HEK293 (cell line): ENCODE measurements at regions not wholly inside any gene's neighbourhood (a gene's known extent, or its start where the extent isn't known, plus 50 kb on each side); places are given as distances from the start of the nearest gene placed in this dataset.

Experiments used
- CTCF ChIA-PET: fragments of 350-600 bp; formaldehyde crosslinking; extraction: SDS; loops from one replicate; lab custom pipeline; 2021; ENCODE audit warnings: antibody characterized with exemption; lab: Yijun Ruan, JAX
- POLR2A ChIA-PET: fragments of 300-600 bp; formaldehyde crosslinking; extraction: SDS; loops from one replicate; lab custom pipeline; 2020; ENCODE audit warnings: antibody characterized with exemption, inconsistent platforms; lab: Yijun Ruan, JAX
- H3K27ac ChIP-seq: fragments of 200-500 bp; sonication (Bioruptor generic); 2 replicates; pipeline ENCODE4 v1.5.1; 2014; ENCODE audit warnings: low read depth, low read length, control low read depth, inconsistent platforms; ENCODE audit errors: extremely low read depth
- H3K36me3 ChIP-seq, 2 experiments: fragments of 200-500 bp in 1 of 2; sonication (Bioruptor generic) in 1 of 2; 1 replicate in 1 of 2; 2 replicates in 1 of 2; pipeline ENCODE4 v1.5.1; 2014 to 2017; ENCODE audit warnings: inconsistent platforms in 2 of 2, low read length in 2 of 2; ENCODE audit not compliant: control insufficient read depth in 2 of 2, insufficient read depth in 1 of 2
- H3K4me1 ChIP-seq: fragments of 200-500 bp; sonication (Bioruptor generic); 2 replicates; pipeline ENCODE4 v1.5.1; 2014; ENCODE audit warnings: mild to moderate bottlenecking, low read length, inconsistent platforms; ENCODE audit not compliant: control insufficient read depth, insufficient read depth
- H3K4me3 ChIP-seq: 2 replicates; pipeline ENCODE4 v1.5.1; 2011; ENCODE audit warnings: low read depth, mild to moderate bottlenecking, control low read depth, low read length, moderate library complexity
- H3K9me3 ChIP-seq: fragments of 200-500 bp; sonication (Bioruptor generic); 2 replicates; pipeline ENCODE4 v1.5.1; 2014; ENCODE audit warnings: low read depth, low read length, inconsistent platforms; ENCODE audit not compliant: control insufficient read depth, insufficient read depth
- CTCF ChIP-seq: fragments of 450-650 bp; formaldehyde crosslinking; IDR thresholded peaks from 2 replicates; pipeline ENCODE4 v1.5.1; 2016; ENCODE audit warnings: missing biosample characterization, missing genetic modification characterization
- HIC1 ChIP-seq: fragments of 450-650 bp; formaldehyde crosslinking; IDR thresholded peaks from 2 replicates; pipeline ENCODE4 v1.5.1; 2016; ENCODE audit warnings: missing biosample characterization, missing genetic modification characterization
- HOXC10 ChIP-seq: sonication (generic); formaldehyde crosslinking; IDR thresholded peaks from 2 replicates; pipeline ENCODE4 v1.8.1; 2023; ENCODE audit warnings: mild to moderate bottlenecking, missing genetic modification reagents
- IKZF3 ChIP-seq: fragments of 450-650 bp; IDR thresholded peaks from 2 replicates; pipeline ENCODE4 v1.5.0; 2018; ENCODE audit warnings: missing biosample characterization, mild to moderate bottlenecking, missing genetic modification characterization, moderate library complexity
- KLF17 ChIP-seq: fragments of 450-650 bp; formaldehyde crosslinking; IDR thresholded peaks from 2 replicates; pipeline ENCODE4 v1.5.1; 2016; ENCODE audit warnings: missing biosample characterization, missing genetic modification characterization
- MYNN ChIP-seq: fragments of 450-650 bp; formaldehyde crosslinking; IDR thresholded peaks from 2 replicates; pipeline ENCODE4 v1.5.1; 2016; ENCODE audit warnings: missing biosample characterization, missing genetic modification characterization, borderline replicate concordance
- OVOL3 ChIP-seq: fragments of 450-650 bp; formaldehyde crosslinking; IDR thresholded peaks from 2 replicates; pipeline ENCODE4 v1.5.1; 2016; ENCODE audit warnings: missing biosample characterization, missing genetic modification characterization
- ZFHX2 ChIP-seq: fragments of 450-650 bp; formaldehyde crosslinking; conservative IDR thresholded peaks from 2 replicates; pipeline ENCODE4 v1.5.1; 2016; ENCODE audit warnings: missing biosample characterization, missing genetic modification characterization
- ZIC2 ChIP-seq: fragments of 450-650 bp; formaldehyde crosslinking; IDR thresholded peaks from 2 replicates; pipeline ENCODE4 v1.5.1; 2016; ENCODE audit warnings: missing biosample characterization, missing genetic modification characterization
- ZNF114 ChIP-seq: fragments of 450-650 bp; formaldehyde crosslinking; IDR thresholded peaks from 2 replicates; pipeline ENCODE4 v1.5.0; 2017; ENCODE audit warnings: missing biosample characterization, missing genetic modification characterization
- ZNF121 ChIP-seq: fragments of 450-650 bp; formaldehyde crosslinking; IDR thresholded peaks from 2 replicates; pipeline ENCODE4 v1.5.1; 2016; ENCODE audit warnings: missing biosample characterization, missing genetic modification characterization
- ZNF132 ChIP-seq: fragments of 450-650 bp; formaldehyde crosslinking; IDR thresholded peaks from 2 replicates; pipeline ENCODE4 v1.5.1; 2017; ENCODE audit warnings: missing biosample characterization, missing genetic modification characterization, borderline replicate concordance
- ZNF148 ChIP-seq: fragments of 450-650 bp; formaldehyde crosslinking; IDR thresholded peaks from 2 replicates; pipeline ENCODE4 v1.5.0; 2017; ENCODE audit warnings: missing biosample characterization, missing genetic modification characterization, borderline replicate concordance
- ZNF223 ChIP-seq: fragments of 450-650 bp; formaldehyde crosslinking; IDR thresholded peaks from 2 replicates; pipeline ENCODE4 v1.5.1; 2016; ENCODE audit warnings: missing biosample characterization, missing genetic modification characterization
- ZNF23 ChIP-seq: fragments of 450-650 bp; formaldehyde crosslinking; IDR thresholded peaks from 2 replicates; pipeline ENCODE4 v1.5.1; 2016; ENCODE audit warnings: missing biosample characterization, missing genetic modification characterization, borderline replicate concordance
- ZNF280C ChIP-seq: fragments of 450-650 bp; formaldehyde crosslinking; IDR thresholded peaks from 2 replicates; pipeline ENCODE4 v1.5.1; 2016; ENCODE audit warnings: missing biosample characterization, missing genetic modification characterization
- ZNF302 ChIP-seq: fragments of 450-650 bp; formaldehyde crosslinking; IDR thresholded peaks from 2 replicates; pipeline ENCODE4 v1.5.1; 2016; ENCODE audit warnings: missing biosample characterization, missing genetic modification characterization, low read depth
- ZNF366 ChIP-seq: fragments of 450-650 bp; formaldehyde crosslinking; conservative IDR thresholded peaks from 2 replicates; pipeline ENCODE4 v1.5.1; 2016; ENCODE audit warnings: missing biosample characterization, missing genetic modification characterization
- ZNF404 ChIP-seq: fragments of 450-650 bp; formaldehyde crosslinking; IDR thresholded peaks from 2 replicates; pipeline ENCODE4 v1.5.1; 2017; ENCODE audit warnings: missing biosample characterization, missing genetic modification characterization
- ZNF561 ChIP-seq: fragments of 450-650 bp; IDR thresholded peaks from 2 replicates; pipeline ENCODE4 v1.5.1; 2018; ENCODE audit warnings: missing biosample characterization, missing genetic modification characterization, borderline replicate concordance
- ZNF585B ChIP-seq: fragments of 450-650 bp; formaldehyde crosslinking; IDR thresholded peaks from 2 replicates; pipeline ENCODE4 v1.5.1; 2016; ENCODE audit warnings: missing biosample characterization, missing genetic modification characterization
- ZNF626 ChIP-seq: fragments of 450-650 bp; sonication (Bioruptor Pico); formaldehyde crosslinking; IDR thresholded peaks from 2 replicates; pipeline ENCODE4 v1.5.1; 2018; ENCODE audit warnings: missing biosample characterization, missing genetic modification characterization, inconsistent platforms
- ZNF660 ChIP-seq: fragments of 450-650 bp; IDR thresholded peaks from 2 replicates; pipeline ENCODE4 v1.5.1; 2018; ENCODE audit warnings: missing biosample characterization, mild to moderate bottlenecking, missing genetic modification characterization
- ZSCAN18 ChIP-seq: fragments of 450-650 bp; formaldehyde crosslinking; IDR thresholded peaks from 2 replicates; pipeline ENCODE4 v1.5.1; 2016; ENCODE audit warnings: missing biosample characterization, missing genetic modification characterization
- ZSCAN30 ChIP-seq: fragments of 450-650 bp; IDR thresholded peaks from 2 replicates; pipeline ENCODE4 v1.5.1; 2018; ENCODE audit warnings: missing biosample characterization, mild to moderate bottlenecking, missing genetic modification characterization, moderate library complexity

GRCh38 chr7:35480806-35481205, 214.1 kb downstream of the HERPUD2 start:
- ChIA-PET CTCF (no interaction called here), POLR2A (no interaction called here)
- no peak for TF ChIP-seq IKZF3 (tag by site-specific recombination)
- TF ChIP-seq ZNF280C (tag by site-specific recombination), result no peak
- TF ChIP-seq ZNF366, result no peak
- TF ChIP-seq HIC1 (tag by site-specific recombination), result no peak
- no peak for TF ChIP-seq ZNF114
- no peak for TF ChIP-seq ZNF132 (tag by site-specific recombination)
- no peak for TF ChIP-seq ZIC2 (tag by site-specific recombination)
- TF ChIP-seq CTCF, result no peak
- no peak for TF ChIP-seq ZNF23 (tag by site-specific recombination)
- no peak for TF ChIP-seq MYNN (tag by site-specific recombination)
- TF ChIP-seq ZNF121 (tag by site-specific recombination), result no peak
- no peak for TF ChIP-seq ZNF585B
- Histone ChIP-seq H3K4me1 (no peaks in the 10 kb centered on the region), H3K36me3 (no peaks in the 10 kb centered on the region), H3K4me3 (no peak overlapping the region), H3K27ac (no peak overlapping the region), H3K9me3 (no peaks in the 10 kb centered on the region)

GRCh38 chr7:35477609-35478008, 217.3 kb downstream of the HERPUD2 start:
- ChIA-PET CTCF (interaction anchor here (0.8 to 1.2 kb wide), 2 partner anchors 43 to 172 kb away, joined by 3 read pairs; no protein-coding TSS in a partner anchor), POLR2A (no interaction called here)
- TF ChIP-seq ZNF302 (no peak), ZNF223 (tag by site-specific recombination) (no peak), ZNF561 (tag by site-specific recombination) (no peak), ZSCAN30 (tag by site-specific recombination) (no peak), OVOL3 (tag by site-specific recombination) (no peak), ZSCAN18 (tag by site-specific recombination) (no peak), ZNF626 (tag by site-specific recombination) (no peak), ZFHX2 (tag by site-specific recombination) (no peak), ZNF404 (no peak), ZNF660 (no peak), KLF17 (tag by site-specific recombination) (no peak), ZNF148 (tag by site-specific recombination) (no peak), HOXC10 (CRISPR knock-in tag) (no peak)
- H3K4me1 ChIP-seq, result no peaks in the 10 kb centered on the region
- H3K36me3 ChIP-seq, result no peaks in the 10 kb centered on the region
- H3K4me3 ChIP-seq, result no peak overlapping the region
- H3K9me3 ChIP-seq, result no peaks in the 10 kb centered on the region
- no peak overlapping the region for H3K27ac ChIP-seq
